ENCODE measurements at regions not wholly inside any gene's neighbourhood (a gene's known extent, or its start where the extent isn't known, plus 50 kb on each side); places are given as distances from the start of the nearest gene placed in this dataset.

- TF ChIP-seq POLR2AphosphoS5 (IDR thresholded peaks at IDR 0.05), result no peak
- TF ChIP-seq EP300 (IDR thresholded peaks at IDR 0.05), result no peak
- TF ChIP-seq POLR2A (IDR thresholded peaks at IDR 0.05), result no peak
- TF ChIP-seq CTCF (IDR thresholded peaks at IDR 0.05), result no peak
- ATAC-seq (ENCODE audit: low FRiP score in 2 of 2) (peak in 1 of 2 donors; percentile 80), DNase-seq (no peak)
- Histone ChIP-seq H3K4me3 (no peak overlapping the region), H3K27ac (no peak overlapping the region), H3K9me3 (no peaks in the 10 kb centered on the region), H3K36me3 (no peaks in the 10 kb centered on the region), H3K27me3 (no peaks in the 10 kb centered on the region), H3K4me1 (no peaks in the 10 kb centered on the region)
- 38 to 65% methylated on average over 1 of the region's 1 CpG for WGBS, 2 donors
Observed at GRCh38 chr4:22179124-22179874, 230.7 kb upstream of the KCNIP4 start.

- TF ChIP-seq POLR2A (IDR thresholded peaks at IDR 0.05), result no peak
- no peak for TF ChIP-seq EP300 (IDR thresholded peaks at IDR 0.05)
- TF ChIP-seq POLR2AphosphoS5 (IDR thresholded peaks at IDR 0.05), result no peak
- TF ChIP-seq CTCF (IDR thresholded peaks at IDR 0.05), result no peak
- no peak for ATAC-seq (ENCODE audit: low FRiP score in 2 of 2)
Observed at GRCh38 chr4:22174640-22175039, 226.1 kb upstream of the KCNIP4 start.

GRCh38 chr4:22170353-22170752 is 221.8 kb upstream of the KCNIP4 start:
- Histone ChIP-seq H3K27ac (no peak overlapping the region), H3K9me3 (no peaks in the 10 kb centered on the region), H3K36me3 (no peaks in the 10 kb centered on the region), H3K4me3 (no peak overlapping the region), H3K4me1 (no peaks in the 10 kb centered on the region), H3K27me3 (no peaks in the 10 kb centered on the region)
- ATAC-seq (ENCODE audit: low FRiP score in 2 of 2), result no peak
- no peak for DNase-seq
- 70 to 95% methylated on average over 1 of the region's 1 CpG for WGBS, 2 donors
- TF ChIP-seq CTCF (IDR thresholded peaks at IDR 0.05), result no peak

More at GRCh38 chr4:22174640-22175039, 226.1 kb upstream of the KCNIP4 start:
- no peaks in the 10 kb centered on the region for H3K9me3 ChIP-seq
- H3K4me3 ChIP-seq, result no peak overlapping the region
- no peaks in the 10 kb centered on the region for H3K4me1 ChIP-seq
- no peaks in the 10 kb centered on the region for H3K27me3 ChIP-seq
- 71 to 78% methylated on average over 1 of the region's 1 CpG for WGBS, 2 donors
- no peak for DNase-seq
- H3K36me3 ChIP-seq, result no peaks in the 10 kb centered on the region
- no peak overlapping the region for H3K27ac ChIP-seq

GRCh38 chr4:22167201-22167600 is 218.6 kb upstream of the KCNIP4 start:
- ATAC-seq (ENCODE audit: low FRiP score in 2 of 2), result no peak
- no peak overlapping the region for H3K4me3 ChIP-seq
- no peaks in the 10 kb centered on the region for H3K36me3 ChIP-seq
- H3K4me1 ChIP-seq, result no peaks in the 10 kb centered on the region
- H3K9me3 ChIP-seq, result no peaks in the 10 kb centered on the region
- H3K27ac ChIP-seq, result no peak overlapping the region
- WGBS, 2 donors, result 88% methylated on average over 4 of the region's 4 CpGs
- H3K27me3 ChIP-seq, result no peaks in the 10 kb centered on the region
- no peak for TF ChIP-seq CTCF (IDR thresholded peaks at IDR 0.05)
- TF ChIP-seq POLR2AphosphoS5 (IDR thresholded peaks at IDR 0.05), result no peak
- no peak for TF ChIP-seq POLR2A (IDR thresholded peaks at IDR 0.05)
- no peak for TF ChIP-seq EP300 (IDR thresholded peaks at IDR 0.05)
- DNase-seq, result no peak

- no peak overlapping the region for H3K4me3 ChIP-seq
- ATAC-seq (ENCODE audit: low FRiP score in 2 of 2) (no peak), DNase-seq (no peak)
- no peak overlapping the region for H3K27ac ChIP-seq
- H3K4me1 ChIP-seq, result no peaks in the 10 kb centered on the region
- TF ChIP-seq CTCF (IDR thresholded peaks at IDR 0.05) (no peak), EP300 (IDR thresholded peaks at IDR 0.05) (no peak), POLR2A (IDR thresholded peaks at IDR 0.05) (no peak), POLR2AphosphoS5 (IDR thresholded peaks at IDR 0.05) (no peak)
- H3K36me3 ChIP-seq, result no peaks in the 10 kb centered on the region
- no peaks in the 10 kb centered on the region for H3K27me3 ChIP-seq
- H3K9me3 ChIP-seq, result peaks cover 0 to 10% (median 0%) of the 10 kb centered on the region in 4 donors
- 56 to 72% methylated on average over 5 of the region's 5 CpGs for WGBS, 2 donors
Observed at GRCh38 chr4:22162454-22162853, 213.9 kb upstream of the KCNIP4 start.

Data from upper lobe of left lung (tissue), 6 donors.